LNCaP clone FGC (cell line): ENCODE measurements at regions not wholly inside any gene's neighbourhood (a gene's known extent, or its start where the extent isn't known, plus 50 kb on each side); places are given as distances from the start of the nearest gene placed in this dataset.
"Not testable (repeated sequence)": the region's sequence is repeated elsewhere in the genome, so short reads cannot be mapped to it uniquely, and the experiment has no call there.

Source experiments
- DNase-seq: peaks from one replicate; pipeline ENCODE4 v3.0.0-alpha.2; 2011; ENCODE audit warnings: low read depth
- H3K4me3 ChIP-seq: 2 replicates; pipeline ENCODE4 v1.5.1; 2011; ENCODE audit warnings: mild to moderate bottlenecking, low read depth, low read length, control low read depth
- CTCF ChIP-seq: IDR thresholded peaks from 2 replicates; pipeline ENCODE4 v1.5.1; 2012; ENCODE audit warnings: mild to moderate bottlenecking; ENCODE audit not compliant: control insufficient read depth, insufficient read depth; ENCODE audit errors: extremely low read depth

GRCh38 chrX:445727-446126 lies 59.0 kb upstream of the PPP2R3B start:
- no peak for TF ChIP-seq CTCF
- no peak overlapping the region for H3K4me3 ChIP-seq
- no peak for DNase-seq

- no peak for TF ChIP-seq CTCF
- DNase-seq = no peak
- no peak overlapping the region for H3K4me3 ChIP-seq
Measured at GRCh38 chrX:446245-446644, 59.5 kb upstream of the PPP2R3B start.

- no peak for TF ChIP-seq CTCF
- DNase-seq = no peak
- no peak overlapping the region for H3K4me3 ChIP-seq
Measured at GRCh38 chrX:447052-447451, 60.3 kb upstream of the PPP2R3B start.

- H3K4me3 ChIP-seq, DNase-seq: not testable (repeated sequence)
Measured at GRCh38 chrX:451750-452149, 65.0 kb upstream of the PPP2R3B start.

GRCh38 chrX:452598-452997 lies 65.9 kb upstream of the PPP2R3B start:
- no peak overlapping the region for H3K4me3 ChIP-seq
- no peak for DNase-seq
- no peak for TF ChIP-seq CTCF

GRCh38 chrX:454514-454913 lies 67.8 kb upstream of the PPP2R3B start:
- H3K4me3 ChIP-seq, DNase-seq: not testable (repeated sequence)

GRCh38 chrX:455199-455598 lies 68.5 kb upstream of the PPP2R3B start:
- no peak for DNase-seq
- H3K4me3 ChIP-seq = no peak overlapping the region
- TF ChIP-seq CTCF = no peak

- no peak overlapping the region for H3K4me3 ChIP-seq
- TF ChIP-seq CTCF = no peak
- DNase-seq = no peak
Measured at GRCh38 chrX:455673-456072, 69.0 kb upstream of the PPP2R3B start.
